Astrocyte (in vitro differentiated cells and primary cell): ENCODE measurements at regions not wholly inside any gene's neighbourhood (a gene's known extent, or its start where the extent isn't known, plus 50 kb on each side); places are given as distances from the start of the nearest gene placed in this dataset.

Experiments used
- CTCF ChIP-seq: IDR thresholded peaks from 2 replicates; pipeline ENCODE4 v1.5.1; 2011; ENCODE audit warnings: low read depth, mild to moderate bottlenecking, inconsistent platforms, low read length, moderate library complexity; ENCODE audit not compliant: insufficient read depth
- EZH2 ChIP-seq: IDR thresholded peaks from 2 replicates; pipeline ENCODE4 v1.6.1; 2012; ENCODE audit warnings: mild to moderate bottlenecking, low read length, inconsistent platforms; ENCODE audit not compliant: insufficient read depth

DNA sequence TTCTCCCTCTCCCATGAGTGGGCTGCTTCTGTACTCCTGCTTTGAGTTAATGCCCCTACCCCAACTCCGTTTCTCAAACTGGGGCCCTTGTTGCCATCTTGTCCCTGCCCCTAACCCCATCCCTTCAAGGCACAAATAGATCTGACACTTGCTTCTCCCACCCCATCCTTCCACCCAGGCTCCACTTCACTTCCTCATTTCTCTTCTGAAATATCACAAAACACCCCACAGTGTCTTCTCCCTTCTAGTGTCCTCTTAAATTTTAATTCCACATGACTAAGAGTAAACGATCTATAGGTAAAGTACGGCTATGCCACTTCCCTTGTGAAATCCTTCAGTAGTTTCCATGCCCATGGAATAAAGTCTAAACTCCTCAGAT is 571.6 kb upstream of the NOX3 start:
- TF ChIP-seq EZH2 (no peak), CTCF (no peak)
